Umbilical cord (tissue), 1 donor: ENCODE measurements at regions not wholly inside any gene's neighbourhood (a gene's known extent, or its start where the extent isn't known, plus 50 kb on each side); places are given as distances from the start of the nearest gene placed in this dataset.

ENCODE experiments used
- DNase-seq: peaks from one replicate; pipeline ENCODE4 v3.0.0-alpha.2; 2015; ENCODE audit warnings: low spot score

DNA sequence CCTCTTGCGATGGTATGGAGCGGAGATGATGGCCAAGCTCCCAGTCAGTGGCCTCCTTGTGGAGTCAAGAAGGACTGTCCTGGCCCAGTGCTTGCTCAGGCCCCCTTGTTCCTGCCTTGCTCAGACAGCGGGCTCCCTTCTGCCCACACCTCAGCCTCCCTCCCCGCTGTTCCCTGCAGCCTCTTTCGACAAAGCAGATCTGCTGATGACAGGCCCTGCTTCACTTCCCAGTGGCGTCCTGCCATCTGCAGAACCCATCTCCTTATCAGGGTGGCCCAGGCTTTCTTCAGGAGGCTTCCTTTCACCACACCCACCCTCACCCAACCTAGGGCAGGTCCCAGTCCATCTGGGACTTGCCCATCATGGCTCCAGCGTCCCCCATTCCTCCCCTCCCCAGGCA, 80.0 kb downstream of the CLDN34 start:
- DNase-seq: no peak

DNA sequence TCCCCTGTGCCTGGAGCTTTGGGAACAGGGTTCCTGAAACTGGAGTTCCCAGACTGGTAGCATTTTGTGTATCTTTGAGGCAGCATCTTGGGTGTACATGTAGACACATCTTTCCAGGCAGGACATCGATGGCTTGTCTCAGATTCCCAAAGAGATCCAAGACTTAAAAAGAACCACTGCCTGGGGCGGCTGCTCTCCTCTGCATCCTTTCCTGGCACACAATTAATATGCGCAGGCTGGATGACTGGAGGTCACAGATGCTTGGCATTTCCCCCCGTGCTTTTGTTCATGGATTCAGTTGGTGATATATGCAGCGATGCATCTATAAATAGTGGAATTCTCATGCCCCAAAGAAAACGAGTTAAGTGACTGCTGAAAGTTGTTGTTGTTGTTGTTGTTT, 80.5 kb downstream of the CLDN34 start:
- DNase-seq: no peak

DNA sequence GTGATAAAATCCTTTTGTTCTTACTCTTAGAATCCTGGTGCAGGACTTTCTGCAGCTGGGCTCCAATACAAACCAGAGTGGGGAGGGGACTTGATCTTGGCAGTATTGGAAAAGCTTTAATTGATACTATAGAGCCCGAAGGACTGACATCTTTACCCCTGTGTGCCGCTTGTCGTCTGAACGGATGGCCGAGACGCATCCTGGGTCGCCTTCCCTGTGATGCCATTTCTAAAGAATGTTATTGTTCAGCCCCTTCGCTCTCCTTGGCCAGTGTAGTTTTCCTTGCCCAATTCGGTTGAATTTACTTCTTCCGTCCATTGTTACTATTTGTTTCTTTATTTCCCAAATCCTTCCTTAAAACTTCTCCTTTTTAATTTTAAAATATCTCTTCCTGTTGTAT, 80.9 kb downstream of the CLDN34 start:
- DNase-seq: no peak

DNA sequence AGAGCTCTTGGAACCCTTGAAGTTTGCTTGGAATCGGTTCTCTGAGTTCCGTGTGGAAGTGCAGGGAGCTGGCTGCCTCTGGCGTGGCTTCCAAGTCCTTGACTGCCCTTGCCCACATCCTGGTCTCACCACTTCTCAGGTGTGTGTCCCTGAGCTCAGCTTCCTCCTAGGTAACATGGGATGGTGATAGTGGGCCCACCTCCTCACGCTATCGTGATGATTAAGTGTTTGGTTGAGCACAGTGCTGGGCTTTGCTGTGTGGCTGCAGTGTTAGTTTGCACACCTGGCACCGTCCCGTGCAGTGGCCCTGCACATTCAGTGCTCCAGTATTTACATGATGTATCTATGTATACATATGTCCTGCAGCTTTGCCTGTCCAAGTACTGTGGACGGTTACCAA, 81.5 kb downstream of the CLDN34 start:
- DNase-seq: no peak

DNA sequence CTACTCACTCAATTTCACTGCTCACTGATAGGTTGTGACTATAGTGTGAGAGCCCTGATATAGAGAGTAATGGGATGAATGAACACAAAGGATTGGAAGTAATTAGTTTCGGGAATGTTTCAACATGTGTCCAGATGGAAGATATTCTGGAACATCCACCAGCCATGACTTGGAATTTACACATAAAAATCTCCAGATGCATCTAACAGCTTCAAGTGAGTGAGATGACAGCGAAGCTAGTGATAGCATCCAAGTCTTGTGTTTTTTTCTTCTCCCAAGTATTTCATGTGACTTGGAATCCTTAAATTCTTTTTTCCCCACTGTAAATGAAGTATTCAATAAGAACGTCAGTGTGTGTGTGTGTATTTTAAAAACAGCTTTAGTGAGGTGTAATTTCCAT, 82.1 kb downstream of the CLDN34 start:
- no peak for DNase-seq

DNA sequence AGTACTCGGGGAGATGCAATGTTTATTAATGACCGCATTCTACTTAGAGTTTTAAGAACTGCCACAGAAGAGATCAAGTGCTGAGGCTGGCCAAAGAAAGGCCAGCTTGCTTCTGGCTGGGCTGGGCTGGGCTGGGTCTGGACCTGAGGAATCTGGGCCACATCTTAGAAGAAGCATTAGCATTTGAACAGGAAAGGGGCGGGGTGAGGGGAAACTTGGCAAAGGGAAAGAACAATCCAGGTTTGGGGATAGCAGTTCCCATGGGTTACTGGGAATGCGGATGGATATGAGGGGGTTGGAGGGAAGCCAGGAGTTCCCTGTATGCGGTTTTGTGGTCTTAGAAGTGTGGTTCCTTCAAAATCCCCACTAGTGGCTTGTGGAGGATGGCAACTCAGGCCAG, 83.3 kb downstream of the CLDN34 start:
- DNase-seq: no peak

DNA sequence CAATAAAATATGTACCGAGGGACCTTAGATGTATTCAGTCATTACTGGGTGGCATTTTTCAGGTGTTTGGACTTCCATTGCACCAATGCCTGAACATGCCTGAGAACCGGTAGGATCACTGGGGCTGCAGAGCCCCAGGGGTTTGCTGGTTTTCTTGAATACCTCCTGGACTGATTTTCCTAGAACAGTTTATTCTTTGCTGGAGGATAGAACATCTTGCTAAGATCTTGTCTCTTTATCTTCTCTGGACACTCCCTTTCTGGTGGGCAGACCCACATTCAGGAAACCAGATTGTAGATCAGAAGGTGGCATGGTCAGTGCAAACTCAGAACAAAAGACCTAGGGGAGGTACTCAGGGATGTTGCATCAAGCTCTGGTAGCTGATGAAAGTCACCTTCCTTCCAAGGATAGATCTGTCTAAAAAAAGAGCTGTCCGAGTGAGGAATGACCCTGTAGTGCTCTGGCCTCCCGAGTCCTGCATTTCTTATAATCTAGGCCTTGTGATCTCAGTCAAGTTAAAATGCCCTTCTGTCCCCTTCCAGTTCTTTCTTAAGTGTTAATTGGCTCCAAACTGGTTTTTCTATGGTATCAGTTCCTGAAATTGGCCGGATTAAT, 84.8 kb downstream of the CLDN34 start:
- peak; percentile 26 for DNase-seq

DNA sequence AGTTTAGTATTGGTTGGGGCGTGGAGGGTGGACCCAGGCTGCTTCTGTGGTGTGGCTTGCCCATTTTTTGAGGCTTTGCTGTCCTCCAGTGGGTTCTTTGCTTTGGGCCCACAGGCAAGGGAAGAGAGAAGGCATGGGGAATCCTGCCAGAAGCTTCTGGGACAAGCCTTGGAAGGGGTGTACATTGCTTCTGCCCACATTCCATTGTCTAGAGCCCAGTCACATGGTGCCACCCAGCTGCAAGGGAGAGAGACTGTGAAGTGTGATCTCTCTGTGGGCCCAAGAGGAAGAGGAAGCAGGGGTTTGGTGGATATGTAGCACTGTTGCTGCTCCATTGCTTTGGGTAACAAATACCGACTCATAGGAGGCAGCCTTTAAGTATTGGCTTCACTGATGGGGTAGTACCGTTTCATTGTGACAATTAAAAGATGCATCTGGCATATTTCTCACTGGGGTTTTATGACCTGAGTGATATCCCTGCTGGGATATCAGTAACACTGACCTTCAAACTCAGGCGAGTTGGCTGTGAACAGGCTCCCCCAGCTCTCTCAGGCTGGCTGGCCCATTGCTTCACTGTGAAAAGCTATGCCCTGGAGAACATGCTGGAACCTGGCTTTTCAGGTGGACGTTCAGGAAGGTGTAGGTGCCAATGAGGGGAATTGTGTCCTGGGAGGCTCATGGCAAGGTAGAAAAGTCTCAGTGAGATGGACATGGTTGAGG, 85.9 kb downstream of the CLDN34 start:
- no peak for DNase-seq

DNA sequence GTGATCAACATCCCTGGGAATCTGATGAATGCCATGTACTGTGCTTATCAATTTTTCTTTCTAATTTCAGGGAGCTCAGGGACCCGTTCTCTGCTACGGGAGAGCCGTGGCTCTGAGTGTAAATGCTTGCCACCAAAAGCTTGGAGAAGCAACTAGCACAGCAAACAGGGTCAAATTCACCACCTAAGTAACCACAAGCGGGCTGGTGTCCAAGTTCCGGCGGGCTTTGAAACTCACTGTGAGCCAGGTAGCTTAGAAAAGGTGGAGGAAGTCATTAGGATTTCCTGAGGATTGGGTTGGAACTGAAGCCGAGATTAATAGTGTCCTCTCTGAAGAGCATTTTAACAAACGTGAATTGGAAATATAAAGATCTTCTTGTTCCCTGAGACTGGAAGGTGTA, 87.2 kb downstream of the CLDN34 start:
- no peak for DNase-seq

DNA sequence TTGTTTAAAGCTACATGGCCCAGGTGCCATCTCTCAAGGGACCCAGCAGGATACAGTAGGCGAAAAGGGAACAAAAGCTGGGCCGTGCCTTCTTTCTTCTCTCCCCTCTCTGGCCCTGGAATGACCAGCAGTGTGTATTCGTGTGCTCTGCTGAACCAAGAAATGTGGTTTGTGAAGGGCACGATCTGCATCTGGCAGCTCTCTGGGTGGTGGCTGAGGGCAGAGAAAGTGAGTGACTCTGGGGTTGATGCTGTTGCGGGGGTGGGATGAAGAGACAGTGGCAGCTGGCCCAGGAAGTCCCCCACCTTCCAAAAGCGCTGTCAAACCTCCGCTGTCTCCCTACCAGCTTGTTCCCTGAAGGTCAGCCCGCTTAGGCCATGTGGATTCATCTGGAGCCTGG, 88.3 kb downstream of the CLDN34 start:
- no peak for DNase-seq

DNA sequence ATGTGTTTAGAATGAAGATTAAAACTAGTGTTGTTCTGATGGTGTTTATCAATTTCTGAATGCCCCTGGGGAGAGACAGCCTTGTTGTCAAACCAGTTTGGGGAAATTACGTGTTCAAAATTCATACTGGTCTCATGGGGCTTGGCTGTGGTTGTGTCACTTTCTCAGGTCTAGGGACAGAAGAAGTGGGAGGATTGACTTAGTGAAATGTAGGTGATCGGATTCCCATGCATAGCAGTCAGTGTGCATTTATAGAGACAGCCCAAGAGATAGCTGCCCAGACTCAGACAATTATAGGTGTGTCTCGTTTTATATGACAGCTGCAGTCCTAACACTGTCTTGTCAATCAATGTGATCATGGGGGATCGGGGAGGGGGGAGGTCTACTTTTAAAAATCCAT, 94.4 kb upstream of the CLCN4 start:
- DNase-seq: no peak

DNA sequence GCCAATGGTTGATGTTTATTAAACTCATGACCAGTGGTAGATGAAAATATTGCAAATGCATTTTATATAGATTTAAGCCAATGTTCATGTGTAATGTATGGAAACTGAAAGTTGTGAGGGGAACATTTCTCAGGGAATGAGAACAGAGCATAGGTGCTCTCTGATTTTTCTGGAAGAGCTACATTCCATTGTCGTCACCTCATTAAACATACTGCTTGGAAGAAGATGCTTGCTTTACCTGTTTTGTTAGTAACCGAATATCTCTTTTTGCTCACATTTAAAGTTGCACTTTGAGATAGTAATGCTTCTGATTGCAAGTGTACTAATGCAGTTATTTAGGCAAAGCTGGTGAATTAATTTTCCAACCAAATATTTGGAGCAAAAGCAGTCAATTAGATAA, 93.8 kb upstream of the CLCN4 start:
- DNase-seq: peak; percentile 50

DNA sequence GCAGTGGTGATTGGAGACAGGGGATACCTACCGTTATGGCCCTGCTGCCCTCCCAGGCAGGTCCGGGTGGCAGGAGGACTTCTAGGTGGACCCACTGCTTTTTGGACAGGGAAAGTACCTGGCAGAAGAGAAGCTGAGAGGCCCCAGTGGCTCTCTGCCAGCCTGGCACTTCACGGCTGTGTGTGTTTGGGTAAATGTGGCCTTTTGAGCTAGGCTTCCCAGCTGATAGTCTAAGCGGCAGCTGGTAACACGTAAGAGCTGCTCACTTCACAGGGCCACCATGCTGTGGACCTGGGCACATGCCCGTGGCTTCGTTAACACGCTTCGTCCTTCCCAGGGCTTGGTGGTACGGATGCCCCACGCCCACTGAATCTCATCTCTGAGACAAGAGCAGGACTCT, 92.0 kb upstream of the CLCN4 start:
- no peak for DNase-seq

DNA sequence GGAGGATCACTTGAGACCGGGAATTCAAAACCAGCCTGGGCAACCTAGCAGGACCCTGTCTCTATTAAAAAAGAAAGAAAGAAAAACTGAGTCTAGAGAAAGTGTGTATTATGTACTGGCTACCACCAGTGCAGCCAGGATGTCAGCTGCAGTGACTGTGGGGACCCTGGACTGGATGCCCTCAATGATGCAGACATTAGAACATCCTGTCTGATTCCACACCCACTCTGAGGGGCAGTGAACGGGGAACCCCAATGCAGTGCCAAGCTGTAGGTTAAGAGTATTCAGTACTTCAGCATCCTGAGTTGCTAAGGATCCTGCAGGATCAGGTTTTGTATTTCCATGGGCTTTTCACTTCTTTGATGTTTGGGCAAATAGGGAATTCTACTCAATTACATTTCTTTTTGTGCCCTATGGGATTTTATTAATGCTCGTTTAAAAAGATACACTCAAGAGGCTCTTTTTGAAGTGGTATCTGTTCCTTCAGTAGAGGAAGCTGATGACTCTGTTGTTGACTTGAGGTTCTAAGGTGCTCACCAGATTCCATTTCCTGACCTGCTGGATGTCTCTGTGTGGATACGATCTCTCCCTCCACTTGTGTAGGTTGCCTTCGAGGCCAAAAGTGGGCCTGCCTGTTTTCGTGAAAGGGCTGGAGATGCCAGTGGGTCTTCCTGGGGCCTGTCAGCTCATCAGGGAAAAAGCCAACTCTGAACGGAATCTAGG, 85.9 kb upstream of the CLCN4 start:
- DNase-seq: no peak

DNA sequence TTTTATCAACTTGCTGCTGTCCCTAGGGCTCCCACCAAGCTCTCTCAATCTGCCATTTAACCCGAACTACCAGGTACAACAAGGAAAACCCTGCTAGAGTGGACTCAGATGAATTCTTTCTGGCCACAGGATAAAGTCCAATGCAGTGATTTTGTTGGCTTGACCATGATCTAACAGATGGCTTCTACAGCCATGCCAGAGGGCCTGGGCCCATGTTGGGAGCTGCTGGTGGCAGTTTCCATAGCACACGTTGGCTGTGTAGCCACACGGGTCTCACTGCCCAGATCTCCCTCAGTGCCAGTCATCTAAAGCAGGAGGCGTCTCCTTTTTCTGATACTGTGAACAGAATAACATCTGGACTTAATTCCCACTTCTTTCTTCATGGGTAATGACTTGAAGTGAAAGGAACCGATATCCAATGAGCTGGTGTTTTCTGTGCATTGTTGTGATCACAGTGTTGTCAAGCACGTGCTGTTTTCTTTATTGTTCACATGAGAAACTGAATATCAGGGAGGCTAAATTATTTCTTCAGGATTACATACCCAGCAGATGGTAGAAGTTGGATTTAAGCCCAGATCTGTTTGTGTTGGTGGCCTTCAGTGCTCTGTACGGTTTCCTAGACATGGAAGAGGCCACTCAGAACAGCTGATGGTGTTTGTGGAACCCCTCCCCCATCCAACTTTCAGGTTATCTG, 85.2 kb upstream of the CLCN4 start:
- no peak for DNase-seq

DNA sequence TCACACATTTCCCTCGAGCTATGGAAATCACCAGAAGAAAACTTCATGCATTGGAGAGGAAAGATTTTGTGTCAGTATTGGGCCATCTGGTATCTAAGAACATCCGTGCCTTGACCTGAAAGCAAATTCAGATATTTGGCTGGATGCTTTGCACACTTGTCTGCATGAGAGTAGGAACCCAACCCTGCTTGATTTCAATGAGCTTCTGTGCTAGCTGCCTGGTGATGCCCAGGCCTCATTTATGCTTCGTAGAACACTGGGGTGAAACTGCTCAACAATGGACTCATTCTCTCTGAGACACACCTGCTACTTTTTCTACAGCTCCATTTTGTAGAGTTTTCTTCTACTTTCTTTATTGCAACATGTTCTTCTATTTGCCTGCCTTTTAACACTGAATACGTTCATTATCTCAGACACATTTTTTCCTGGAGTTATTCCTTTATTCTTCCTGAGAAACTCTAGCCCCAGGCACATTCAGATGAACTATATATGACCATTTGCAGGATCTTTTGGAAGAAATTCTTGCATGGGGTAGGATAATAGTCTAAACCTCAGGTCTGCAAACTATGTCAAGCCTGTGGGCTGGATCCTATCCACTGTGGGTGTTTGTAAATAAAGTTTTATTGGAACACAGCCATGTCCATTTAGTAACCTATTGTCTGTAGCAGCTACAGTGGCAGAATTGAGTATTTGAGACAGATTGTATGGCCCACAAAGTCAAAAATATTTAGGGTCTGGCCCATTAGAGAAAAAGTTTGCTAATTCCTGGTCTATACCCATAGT, 83.8 kb upstream of the CLCN4 start:
- no peak for DNase-seq

DNA sequence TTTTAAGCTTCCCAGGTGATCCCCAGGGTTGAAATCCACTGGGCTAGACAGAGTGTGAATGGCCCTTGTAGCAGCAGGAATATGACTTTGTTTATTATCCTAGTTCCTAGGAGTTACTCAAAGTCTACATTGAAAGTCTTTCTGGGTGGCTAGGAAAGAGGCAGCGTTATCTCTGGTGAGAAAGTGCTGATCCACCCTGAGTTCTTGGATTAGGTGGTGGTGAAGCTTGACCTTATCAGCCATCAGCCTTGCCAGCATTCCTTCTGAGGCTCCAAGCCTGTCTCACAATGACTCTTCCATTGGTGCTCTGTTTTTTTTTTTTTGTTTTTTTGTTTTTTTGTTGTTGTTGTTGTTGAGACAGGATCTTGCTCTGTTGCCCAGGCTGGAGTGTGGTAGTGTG, 83.1 kb upstream of the CLCN4 start:
- no peak for DNase-seq

DNA sequence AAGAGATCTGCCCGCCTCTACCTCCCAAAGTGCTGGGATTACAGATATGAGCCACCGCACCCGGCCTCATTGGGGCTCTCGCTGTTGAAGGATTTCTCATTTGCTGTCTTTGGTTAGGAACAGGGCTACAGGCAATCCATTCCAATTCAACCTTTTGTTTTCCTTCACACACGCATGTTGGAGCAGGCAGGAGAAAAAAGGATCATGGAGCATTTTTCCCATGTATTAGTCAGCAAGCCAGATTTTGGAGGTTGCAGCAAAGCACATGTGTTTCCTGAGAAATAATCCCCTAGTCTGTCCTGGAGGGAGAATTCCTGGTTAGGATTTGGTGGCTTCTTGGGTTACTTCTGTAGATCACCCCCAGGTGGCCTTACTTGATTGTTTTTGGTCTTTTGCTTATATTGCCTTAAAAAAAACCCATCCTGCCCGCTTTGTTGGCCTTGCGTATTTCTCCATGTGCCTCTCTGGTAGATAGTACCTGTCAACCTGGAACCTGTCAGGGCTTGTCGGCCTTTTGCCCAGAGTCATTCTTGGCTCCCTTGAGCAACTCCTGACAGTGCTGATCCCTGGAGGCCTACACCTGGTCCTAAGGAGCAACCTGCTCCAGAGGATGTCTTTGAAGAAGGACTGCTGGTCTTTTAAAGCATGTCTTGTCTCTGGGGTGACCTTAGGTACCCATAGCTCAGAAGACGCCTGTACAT, 82.4 kb upstream of the CLCN4 start:
- DNase-seq: no peak

DNA sequence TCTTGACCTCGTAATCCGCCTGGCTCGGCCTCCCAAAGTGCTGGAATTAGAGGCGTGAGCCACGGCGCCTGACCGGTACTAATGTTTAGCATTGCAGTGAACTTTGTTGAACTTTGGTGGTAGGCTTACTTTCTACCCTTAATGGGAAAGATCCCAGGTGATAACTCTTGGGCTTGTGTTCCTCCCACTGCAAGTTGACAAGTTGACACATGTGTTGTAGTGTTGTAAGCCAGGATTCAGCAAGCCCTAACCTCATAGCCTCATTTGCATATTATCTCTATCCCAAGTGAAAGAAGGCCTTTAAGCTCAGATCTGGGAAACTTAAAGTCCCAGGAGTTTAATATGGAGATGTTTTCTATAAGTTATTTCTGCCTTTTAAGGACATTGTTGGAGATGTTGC, 80.0 kb upstream of the CLCN4 start:
- no peak for DNase-seq

DNA sequence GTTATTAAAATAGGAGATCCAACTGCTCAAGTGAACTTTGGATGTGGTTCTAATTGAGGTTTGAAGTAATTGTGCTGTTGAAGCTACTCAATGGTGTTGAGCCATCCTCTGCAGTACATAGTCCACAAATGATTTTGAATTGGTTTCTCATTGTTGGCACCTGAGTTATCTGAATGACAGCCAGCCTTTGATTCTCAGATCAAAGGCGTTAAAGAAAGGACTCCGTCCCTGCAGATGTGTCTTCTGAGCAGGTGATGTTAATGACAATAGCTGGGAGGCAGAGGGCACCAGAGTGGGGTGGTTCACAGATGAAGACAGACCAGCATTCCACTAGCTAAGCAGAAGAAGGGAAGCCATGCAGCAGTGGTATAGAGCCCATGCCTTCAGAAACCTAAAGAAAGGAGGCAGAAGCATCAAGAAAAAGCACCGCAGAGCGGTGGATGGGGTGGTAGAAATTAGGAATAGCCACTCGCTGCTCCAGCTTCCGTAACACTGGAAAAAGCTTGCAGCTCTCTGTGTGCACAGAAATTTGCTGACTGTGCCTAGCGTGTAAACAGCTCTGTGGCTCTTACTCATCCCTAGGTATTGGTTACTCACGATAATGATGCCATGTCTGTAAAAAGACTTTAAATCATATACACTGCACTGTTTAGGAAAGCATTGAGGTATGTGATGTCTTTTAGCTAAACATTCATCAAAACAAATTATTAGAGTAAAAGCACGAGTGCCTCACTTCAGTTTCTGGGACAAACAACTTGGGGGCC, 79.2 kb upstream of the CLCN4 start:
- no peak for DNase-seq
